H1 (cell line): ENCODE measurements at regions not wholly inside any gene's neighbourhood (a gene's known extent, or its start where the extent isn't known, plus 50 kb on each side); places are given as distances from the start of the nearest gene placed in this dataset.

ENCODE experiments used
- CTCF ChIA-PET: fragments of 300-600 bp; sonication (Branson Sonifier 250); formaldehyde crosslinking; loops from one replicate; lab custom pipeline; 2021; ENCODE audit not compliant: partially characterized antibody; lab: Charles Lee
- POLR2A ChIA-PET: fragments of 300-600 bp; sonication (Branson Sonifier 250); formaldehyde crosslinking; loops from one replicate; lab custom pipeline; 2021; ENCODE audit warnings: inconsistent platforms; ENCODE audit not compliant: partially characterized antibody; lab: Charles Lee
- DNase-seq, 2 experiments: peaks; one replicate each; pipeline versions ENCODE4 v3.0.0 to v3.0.0-alpha.2; 2010 to 2022; ENCODE audit warnings: low spot score in 2 of 2, low read depth in 1 of 2, mixed read lengths in 1 of 2
- FAIRE-seq: peaks from 2 replicates; lab custom pipeline; 2011; peaks lifted over from hg19 to GRCh38; lab: Jason Lieb, UNC
- H2AFZ ChIP-seq: 2 replicates; pipeline ENCODE4 v1.8.1; 2012; ENCODE audit warnings: low read length, inconsistent platforms
- H2AK5ac ChIP-seq: 2 replicates; pipeline ENCODE4 v1.6.1; 2013; ENCODE audit warnings: low read depth, low read length
- H2BK120ac ChIP-seq: replicated peaks from 2 replicates; pipeline ENCODE3; 2013; ENCODE audit warnings: low read depth, low read length, inconsistent platforms
- H2BK12ac ChIP-seq: 2 replicates; pipeline ENCODE4 v1.6.1; 2013; ENCODE audit warnings: low read depth, low read length
- H2BK15ac ChIP-seq: 2 replicates; pipeline ENCODE4 v1.6.1; 2013; ENCODE audit warnings: low read length
- H2BK20ac ChIP-seq: 2 replicates; pipeline ENCODE4 v1.6.1; 2013; ENCODE audit warnings: low read length
- H2BK5ac ChIP-seq: 2 replicates; pipeline ENCODE4 v1.6.1; 2013; ENCODE audit warnings: low read depth, low read length
- H3K14ac ChIP-seq: 2 replicates; pipeline ENCODE4 v1.6.1; 2013; ENCODE audit warnings: inconsistent platforms; ENCODE audit not compliant: insufficient read length
- H3K18ac ChIP-seq: 2 replicates; pipeline ENCODE4 v1.6.1; 2013; ENCODE audit warnings: low read length; ENCODE audit errors: extremely low read depth
- H3K23ac ChIP-seq: 2 replicates; pipeline ENCODE4 v1.6.1; 2013; ENCODE audit warnings: inconsistent platforms; ENCODE audit not compliant: insufficient read length
- H3K23me2 ChIP-seq: 2 replicates; pipeline ENCODE4 v1.6.1; 2013; ENCODE audit warnings: low read depth, low read length
- H3K27ac ChIP-seq: 2 replicates; pipeline ENCODE4 v1.6.1; 2011; ENCODE audit warnings: low read depth, low read length, inconsistent platforms
- H3K27me3 ChIP-seq, 4 experiments: replicated peaks in 1 of 4; 1 replicate in 1 of 4; 2 replicates in 3 of 4; pipeline versions ENCODE4 v1.6.1 to v1.8.1; 2011 to 2013; ENCODE audit warnings: low read length in 3 of 4, mild to moderate bottlenecking in 3 of 4, inconsistent platforms in 2 of 4, mixed read lengths in 2 of 4, moderate library complexity in 1 of 4; ENCODE audit not compliant: control insufficient read depth in 3 of 4, insufficient read depth in 3 of 4; ENCODE audit errors: extremely low read depth in 1 of 4
- H3K36me3 ChIP-seq, 4 experiments: 2 replicates each; pipeline versions ENCODE4 v1.6.1 to v1.8.1; 2011 to 2013; ENCODE audit warnings: mild to moderate bottlenecking in 4 of 4, low read length in 3 of 4, moderate library complexity in 2 of 4, control low read depth in 1 of 4, inconsistent platforms in 1 of 4; ENCODE audit not compliant: insufficient read depth in 4 of 4, control insufficient read depth in 2 of 4
- H3K4ac ChIP-seq: replicated peaks from 2 replicates; pipeline ENCODE3; 2013; ENCODE audit warnings: low read length, low read depth, mixed read lengths, inconsistent platforms; ENCODE audit not compliant: insufficient read length
- H3K4me1 ChIP-seq, 4 experiments: replicated peaks in 1 of 4; 1 replicate in 1 of 4; 2 replicates in 3 of 4; pipeline versions ENCODE4 v1.6.1 to v1.8.1; 2011 to 2013; ENCODE audit warnings: low read length in 3 of 4, inconsistent platforms in 2 of 4, mixed read lengths in 1 of 4; ENCODE audit not compliant: insufficient read depth in 4 of 4, control insufficient read depth in 3 of 4
- H3K4me2 ChIP-seq, 2 experiments: 2 replicates each; pipeline versions ENCODE4 v1.6.1 to v1.8.1; 2011 to 2013; ENCODE audit warnings: low read depth in 2 of 2, low read length in 2 of 2, control low read depth in 1 of 2, inconsistent platforms in 1 of 2, mild to moderate bottlenecking in 1 of 2; ENCODE audit not compliant: insufficient read depth in 1 of 2
- H3K4me3 ChIP-seq, 4 experiments: fragments of 200-600, 300-600 bp in 1 of 4; sonication (generic), shearing (Covaris generic), sonication (Bioruptor Twin) in 1 of 4; 2 replicates each; pipeline versions ENCODE4 v1.5.1 to v1.8.1; 2011 to 2016; ENCODE audit warnings: low read length in 4 of 4, low read depth in 3 of 4, control low read depth in 2 of 4, inconsistent platforms in 2 of 4, mild to moderate bottlenecking in 2 of 4, mixed read lengths in 1 of 4, moderate library complexity in 1 of 4; ENCODE audit not compliant: insufficient read depth in 2 of 4; ENCODE audit errors: extremely low read depth in 1 of 4
- H3K56ac ChIP-seq: replicated peaks from 2 replicates; pipeline ENCODE3; 2013; ENCODE audit warnings: low read depth, mild to moderate bottlenecking, mixed read lengths, low read length, inconsistent platforms; ENCODE audit not compliant: insufficient read length
- H3K79me1 ChIP-seq: 2 replicates; pipeline ENCODE4 v1.6.1; 2013; ENCODE audit warnings: low read depth, low read length, control low read depth
- H3K79me2 ChIP-seq, 2 experiments: 2 replicates each; pipeline versions ENCODE4 v1.6.1 to v1.8.1; 2012 to 2013; ENCODE audit warnings: low read length in 2 of 2, mild to moderate bottlenecking in 2 of 2, inconsistent platforms in 1 of 2; ENCODE audit not compliant: insufficient read depth in 2 of 2, control insufficient read depth in 1 of 2
- H3K9ac ChIP-seq, 4 experiments: replicated peaks in 1 of 4; 1 replicate in 1 of 4; 2 replicates in 3 of 4; pipeline versions ENCODE4 v1.6.1 to v1.8.1; 2011 to 2013; ENCODE audit warnings: low read depth in 3 of 4, low read length in 3 of 4, control low read depth in 2 of 4, mild to moderate bottlenecking in 2 of 4, moderate library complexity in 2 of 4, inconsistent platforms in 1 of 4; ENCODE audit errors: extremely low read depth in 1 of 4
- H3K9me3 ChIP-seq, 2 experiments: 2 replicates each; pipeline versions ENCODE4 v1.6.1 to v1.8.1; 2012 to 2013; ENCODE audit warnings: mild to moderate bottlenecking in 2 of 2, moderate library complexity in 2 of 2, control low read depth in 1 of 2, inconsistent platforms in 1 of 2, low read depth in 1 of 2, low read length in 1 of 2, mixed read lengths in 1 of 2; ENCODE audit not compliant: insufficient read depth in 2 of 2
- H4K20me1 ChIP-seq, 2 experiments: replicated peaks in 1 of 2; 2 replicates each; pipeline versions ENCODE3 to v1.8.1; 2011 to 2013; ENCODE audit warnings: inconsistent platforms in 2 of 2, low read length in 2 of 2, mild to moderate bottlenecking in 1 of 2; ENCODE audit not compliant: insufficient read depth in 2 of 2, control insufficient read depth in 1 of 2
- H4K5ac ChIP-seq: 2 replicates; pipeline ENCODE4 v1.6.1; 2013; ENCODE audit warnings: low read length, low read depth, mixed read lengths, inconsistent platforms; ENCODE audit not compliant: insufficient read length
- H4K8ac ChIP-seq: 2 replicates; pipeline ENCODE4 v1.8.0; 2013; ENCODE audit warnings: mild to moderate bottlenecking, moderate library complexity, low read length, inconsistent platforms; ENCODE audit not compliant: insufficient read depth; ENCODE audit errors: extremely low read depth
- H4K91ac ChIP-seq: replicated peaks from 2 replicates; pipeline ENCODE3; 2013; ENCODE audit warnings: low read length, mixed read lengths, inconsistent platforms; ENCODE audit not compliant: insufficient read length
- CBX8 ChIP-seq: fragments of 300-800, 300-1000 bp; sonication (generic); IDR thresholded peaks from 2 replicates; pipeline ENCODE4 v1.7.1; 2016; ENCODE audit warnings: low read depth, low read length, borderline replicate concordance
- EGR1 ChIP-seq: IDR thresholded peaks from 2 replicates; pipeline ENCODE4 v1.6.1; 2011; ENCODE audit warnings: low read depth, low read length, borderline replicate concordance
- FOSL1 ChIP-seq: IDR thresholded peaks from 2 replicates; pipeline ENCODE4 v1.6.1; 2011; ENCODE audit warnings: mild to moderate bottlenecking, low read depth, low read length, moderate library complexity; ENCODE audit not compliant: insufficient read depth
- POLR2AphosphoS5 ChIP-seq: IDR thresholded peaks from 2 replicates; pipeline ENCODE4 v1.6.1; 2011; ENCODE audit warnings: low read depth, low read length
- SIRT6 ChIP-seq: IDR thresholded peaks from one replicate; pipeline ENCODE4 v1.7.1; 2012; ENCODE audit warnings: low read length, inconsistent platforms
- WGBS, 2 experiments: shearing (Covaris generic) in 1 of 2; methylation state at CpG; one replicate each; pipeline versions ENCODE4 v1.1.6 to v1.1.7; 2013 to 2015; ENCODE audit warnings: low lambda C conversion rate in 2 of 2, mixed read lengths in 2 of 2, inconsistent platforms in 1 of 2, low coverage in 1 of 2, missing lambda C conversion rate in 1 of 2; ENCODE audit not compliant: insufficient replicate concordance in 2 of 2, insufficient coverage in 1 of 2, insufficient read length in 1 of 2; ENCODE audit errors: extremely low coverage in 1 of 2, missing lambda C conversion rate in 1 of 2; 5-methylcytosine and 5-hydroxymethylcytosine counted together

- Histone ChIP-seq H2AK5ac (no peak overlapping the region), H3K4me2 (no peak overlapping the region), H3K14ac (no peak overlapping the region), H3K23me2 (peaks cover 2% of the 10 kb centered on the region; the same call in 1 of the 2 replicates), H4K5ac (no peak overlapping the region), H3K9me3 (no peaks in the 10 kb centered on the region), H4K91ac (no peak overlapping the region), H2BK15ac (no peak overlapping the region), H2AFZ (no peak overlapping the region), H3K79me2 (no peaks in the 10 kb centered on the region), H2BK20ac (no peak overlapping the region), H2BK120ac (no peak overlapping the region), H3K79me1 (no peaks in the 10 kb centered on the region), H4K8ac (no peak overlapping the region), H3K27ac (no peak overlapping the region), H2BK12ac (no peak overlapping the region), H2BK5ac (no peak overlapping the region), H3K4me3 (no peak overlapping the region), H3K36me3 (no peaks in the 10 kb centered on the region), H3K23ac (no peak overlapping the region), H3K56ac (no peak overlapping the region)
- WGBS, 2 experiments, result 91% methylated on average over 2 of the region's 2 CpGs; no CpG with 5 or more reads in 1 of the 2 experiments
- FAIRE-seq, result no peak
- POLR2A ChIA-PET, result no interaction called here
- CTCF ChIA-PET, result interaction anchor here (0.6 to 3.3 kb wide), 8 partner anchors 8 to 1117 kb away, joined by 3 to 12 read pairs (median 5); no protein-coding TSS in a partner anchor
- TF ChIP-seq SIRT6 (no peak), FOSL1 (no peak), CBX8 (no peak), POLR2AphosphoS5 (no peak), EGR1 (no peak)
- TF ChIP-seq, all 59 proteins: peak for 0
- Histone ChIP-seq H3K18ac (no peak overlapping the region), H4K20me1 (no peaks in the 10 kb centered on the region), H3K4ac (no peak overlapping the region), H3K27me3 (peaks cover 0 to 4% (median 2%) of the 10 kb centered on the region in 4 experiments; a peak in 1 of 7 replicates), H3K9ac (no peak overlapping the region), H3K4me1 (peaks cover 0 to 13% (median 9%) of the 10 kb centered on the region in 4 experiments; a peak in 4 of 7 replicates)
- no peak for DNase-seq
These were observed 325.8 kb downstream of the RPL10L start for GRCh38 chr14:46325777-46326176.
